ENCODE measurements at regions not wholly inside any gene's neighbourhood (a gene's known extent, or its start where the extent isn't known, plus 50 kb on each side); places are given as distances from the start of the nearest gene placed in this dataset.

DNA sequence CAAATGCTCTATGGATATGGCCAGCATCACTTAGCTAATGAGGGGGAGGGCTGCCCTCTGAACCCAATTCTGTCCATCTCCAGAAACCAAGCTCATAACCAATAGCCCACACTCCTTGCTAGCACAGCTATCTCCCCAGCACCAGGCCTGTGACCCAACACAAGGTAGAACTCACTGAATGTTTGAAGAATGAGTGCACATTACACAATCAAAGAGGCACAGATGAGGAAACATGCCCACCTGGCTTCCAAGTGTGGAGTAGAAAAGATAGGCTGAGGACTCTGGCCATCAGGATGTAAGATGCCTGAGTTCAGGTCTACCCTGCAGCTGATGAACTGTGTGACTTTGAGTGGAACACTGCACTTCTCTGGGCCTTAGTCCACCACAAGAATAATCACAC, 268.4 kb downstream of the BCL11B start (continued):
- TF ChIP-seq, protein P1, sequence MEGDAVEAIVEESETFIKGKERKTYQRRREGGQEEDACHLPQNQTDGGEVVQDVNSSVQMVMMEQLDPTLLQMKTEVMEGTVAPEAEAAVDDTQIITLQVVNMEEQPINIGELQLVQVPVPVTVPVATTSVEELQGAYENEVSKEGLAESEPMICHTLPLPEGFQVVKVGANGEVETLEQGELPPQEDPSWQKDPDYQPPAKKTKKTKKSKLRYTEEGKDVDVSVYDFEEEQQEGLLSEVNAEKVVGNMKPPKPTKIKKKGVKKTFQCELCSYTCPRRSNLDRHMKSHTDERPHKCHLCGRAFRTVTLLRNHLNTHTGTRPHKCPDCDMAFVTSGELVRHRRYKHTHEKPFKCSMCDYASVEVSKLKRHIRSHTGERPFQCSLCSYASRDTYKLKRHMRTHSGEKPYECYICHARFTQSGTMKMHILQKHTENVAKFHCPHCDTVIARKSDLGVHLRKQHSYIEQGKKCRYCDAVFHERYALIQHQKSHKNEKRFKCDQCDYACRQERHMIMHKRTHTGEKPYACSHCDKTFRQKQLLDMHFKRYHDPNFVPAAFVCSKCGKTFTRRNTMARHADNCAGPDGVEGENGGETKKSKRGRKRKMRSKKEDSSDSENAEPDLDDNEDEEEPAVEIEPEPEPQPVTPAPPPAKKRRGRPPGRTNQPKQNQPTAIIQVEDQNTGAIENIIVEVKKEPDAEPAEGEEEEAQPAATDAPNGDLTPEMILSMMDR (IDR thresholded peaks at IDR 0.05): no peak
- no peak for TF ChIP-seq FOXJ3 (CRISPR knock-in tag; IDR thresholded peaks at IDR 0.05; ENCODE audit: borderline replicate concordance)
- TF ChIP-seq, protein P2, sequence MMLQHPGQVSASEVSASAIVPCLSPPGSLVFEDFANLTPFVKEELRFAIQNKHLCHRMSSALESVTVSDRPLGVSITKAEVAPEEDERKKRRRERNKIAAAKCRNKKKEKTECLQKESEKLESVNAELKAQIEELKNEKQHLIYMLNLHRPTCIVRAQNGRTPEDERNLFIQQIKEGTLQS (CRISPR knock-in tag; conservative IDR thresholded peaks at IDR 0.05): no peak

DNA sequence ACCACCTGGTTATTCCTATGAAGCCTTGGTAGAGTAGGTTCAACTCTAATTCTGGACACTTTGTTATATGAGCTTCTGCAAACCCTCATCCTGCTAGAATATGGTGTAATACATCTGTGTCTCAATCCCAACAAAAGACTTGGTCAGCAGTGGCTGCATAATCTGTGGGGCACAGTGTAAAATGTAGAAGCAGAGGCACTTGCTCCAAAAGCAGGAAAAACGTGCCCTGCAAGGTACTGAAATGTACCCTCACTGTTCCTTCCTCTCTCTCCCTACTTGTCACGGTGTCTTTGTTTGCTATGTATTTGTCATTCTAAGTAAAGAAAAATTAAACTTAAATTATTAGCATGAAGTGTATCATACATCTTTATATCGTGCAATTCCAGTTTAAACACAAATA, 267.9 kb downstream of the BCL11B start:
- no peak overlapping the region for H3K4me3 Mint-ChIP-seq
- peaks cover 18% of the 10 kb centered on the region for H3K27me3 Mint-ChIP-seq (ENCODE audit: low read depth)
- no peaks in the 10 kb centered on the region for H3K9me3 Mint-ChIP-seq

DNA sequence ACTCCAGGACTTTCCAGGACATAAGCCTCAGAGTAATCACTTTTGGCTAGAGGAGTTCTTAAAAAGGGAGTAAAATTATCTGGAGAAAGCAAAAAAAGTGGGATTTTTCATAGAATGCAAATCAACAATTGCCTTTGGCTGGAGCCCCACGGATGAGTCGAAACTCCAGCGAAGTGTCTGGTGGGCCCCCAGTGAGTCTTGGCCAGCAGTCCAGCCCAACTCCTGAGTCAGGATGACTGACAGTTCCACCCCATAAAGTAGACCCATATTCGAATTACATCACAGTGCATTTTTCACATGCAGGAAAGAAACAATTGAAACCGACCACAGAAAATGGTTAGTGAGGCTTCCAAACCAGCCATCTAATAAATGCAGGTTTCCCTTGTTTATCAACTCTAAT, 265.7 kb downstream of the BCL11B start:
- ChIA-PET POLR2A (no interaction called here), CTCF (no interaction called here)
- TF ChIP-seq, protein P3, sequence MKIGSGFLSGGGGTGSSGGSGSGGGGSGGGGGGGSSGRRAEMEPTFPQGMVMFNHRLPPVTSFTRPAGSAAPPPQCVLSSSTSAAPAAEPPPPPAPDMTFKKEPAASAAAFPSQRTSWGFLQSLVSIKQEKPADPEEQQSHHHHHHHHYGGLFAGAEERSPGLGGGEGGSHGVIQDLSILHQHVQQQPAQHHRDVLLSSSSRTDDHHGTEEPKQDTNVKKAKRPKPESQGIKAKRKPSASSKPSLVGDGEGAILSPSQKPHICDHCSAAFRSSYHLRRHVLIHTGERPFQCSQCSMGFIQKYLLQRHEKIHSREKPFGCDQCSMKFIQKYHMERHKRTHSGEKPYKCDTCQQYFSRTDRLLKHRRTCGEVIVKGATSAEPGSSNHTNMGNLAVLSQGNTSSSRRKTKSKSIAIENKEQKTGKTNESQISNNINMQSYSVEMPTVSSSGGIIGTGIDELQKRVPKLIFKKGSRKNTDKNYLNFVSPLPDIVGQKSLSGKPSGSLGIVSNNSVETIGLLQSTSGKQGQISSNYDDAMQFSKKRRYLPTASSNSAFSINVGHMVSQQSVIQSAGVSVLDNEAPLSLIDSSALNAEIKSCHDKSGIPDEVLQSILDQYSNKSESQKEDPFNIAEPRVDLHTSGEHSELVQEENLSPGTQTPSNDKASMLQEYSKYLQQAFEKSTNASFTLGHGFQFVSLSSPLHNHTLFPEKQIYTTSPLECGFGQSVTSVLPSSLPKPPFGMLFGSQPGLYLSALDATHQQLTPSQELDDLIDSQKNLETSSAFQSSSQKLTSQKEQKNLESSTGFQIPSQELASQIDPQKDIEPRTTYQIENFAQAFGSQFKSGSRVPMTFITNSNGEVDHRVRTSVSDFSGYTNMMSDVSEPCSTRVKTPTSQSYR (CRISPR knock-in tag; IDR thresholded peaks at IDR 0.05): no peak
- TF ChIP-seq, protein P4, sequence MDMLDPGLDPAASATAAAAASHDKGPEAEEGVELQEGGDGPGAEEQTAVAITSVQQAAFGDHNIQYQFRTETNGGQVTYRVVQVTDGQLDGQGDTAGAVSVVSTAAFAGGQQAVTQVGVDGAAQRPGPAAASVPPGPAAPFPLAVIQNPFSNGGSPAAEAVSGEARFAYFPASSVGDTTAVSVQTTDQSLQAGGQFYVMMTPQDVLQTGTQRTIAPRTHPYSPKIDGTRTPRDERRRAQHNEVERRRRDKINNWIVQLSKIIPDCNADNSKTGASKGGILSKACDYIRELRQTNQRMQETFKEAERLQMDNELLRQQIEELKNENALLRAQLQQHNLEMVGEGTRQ (CRISPR knock-in tag; IDR thresholded peaks at IDR 0.05): no peak
- TF ChIP-seq, protein P5, sequence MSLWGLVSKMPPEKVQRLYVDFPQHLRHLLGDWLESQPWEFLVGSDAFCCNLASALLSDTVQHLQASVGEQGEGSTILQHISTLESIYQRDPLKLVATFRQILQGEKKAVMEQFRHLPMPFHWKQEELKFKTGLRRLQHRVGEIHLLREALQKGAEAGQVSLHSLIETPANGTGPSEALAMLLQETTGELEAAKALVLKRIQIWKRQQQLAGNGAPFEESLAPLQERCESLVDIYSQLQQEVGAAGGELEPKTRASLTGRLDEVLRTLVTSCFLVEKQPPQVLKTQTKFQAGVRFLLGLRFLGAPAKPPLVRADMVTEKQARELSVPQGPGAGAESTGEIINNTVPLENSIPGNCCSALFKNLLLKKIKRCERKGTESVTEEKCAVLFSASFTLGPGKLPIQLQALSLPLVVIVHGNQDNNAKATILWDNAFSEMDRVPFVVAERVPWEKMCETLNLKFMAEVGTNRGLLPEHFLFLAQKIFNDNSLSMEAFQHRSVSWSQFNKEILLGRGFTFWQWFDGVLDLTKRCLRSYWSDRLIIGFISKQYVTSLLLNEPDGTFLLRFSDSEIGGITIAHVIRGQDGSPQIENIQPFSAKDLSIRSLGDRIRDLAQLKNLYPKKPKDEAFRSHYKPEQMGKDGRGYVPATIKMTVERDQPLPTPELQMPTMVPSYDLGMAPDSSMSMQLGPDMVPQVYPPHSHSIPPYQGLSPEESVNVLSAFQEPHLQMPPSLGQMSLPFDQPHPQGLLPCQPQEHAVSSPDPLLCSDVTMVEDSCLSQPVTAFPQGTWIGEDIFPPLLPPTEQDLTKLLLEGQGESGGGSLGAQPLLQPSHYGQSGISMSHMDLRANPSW (CRISPR knock-in tag; conservative IDR thresholded peaks at IDR 0.05; ENCODE audit: low read depth): no peak
- TF ChIP-seq ZNF232 (CRISPR knock-in tag; IDR thresholded peaks at IDR 0.05): no peak
- no peak for TF ChIP-seq ZBTB21 (CRISPR knock-in tag; IDR thresholded peaks at IDR 0.05; ENCODE audit: borderline replicate concordance)
- TF ChIP-seq, protein P6, sequence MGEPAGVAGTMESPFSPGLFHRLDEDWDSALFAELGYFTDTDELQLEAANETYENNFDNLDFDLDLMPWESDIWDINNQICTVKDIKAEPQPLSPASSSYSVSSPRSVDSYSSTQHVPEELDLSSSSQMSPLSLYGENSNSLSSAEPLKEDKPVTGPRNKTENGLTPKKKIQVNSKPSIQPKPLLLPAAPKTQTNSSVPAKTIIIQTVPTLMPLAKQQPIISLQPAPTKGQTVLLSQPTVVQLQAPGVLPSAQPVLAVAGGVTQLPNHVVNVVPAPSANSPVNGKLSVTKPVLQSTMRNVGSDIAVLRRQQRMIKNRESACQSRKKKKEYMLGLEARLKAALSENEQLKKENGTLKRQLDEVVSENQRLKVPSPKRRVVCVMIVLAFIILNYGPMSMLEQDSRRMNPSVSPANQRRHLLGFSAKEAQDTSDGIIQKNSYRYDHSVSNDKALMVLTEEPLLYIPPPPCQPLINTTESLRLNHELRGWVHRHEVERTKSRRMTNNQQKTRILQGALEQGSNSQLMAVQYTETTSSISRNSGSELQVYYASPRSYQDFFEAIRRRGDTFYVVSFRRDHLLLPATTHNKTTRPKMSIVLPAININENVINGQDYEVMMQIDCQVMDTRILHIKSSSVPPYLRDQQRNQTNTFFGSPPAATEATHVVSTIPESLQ (CRISPR knock-in tag; IDR thresholded peaks at IDR 0.05): no peak
- peaks cover 3% of the 10 kb centered on the region; the same call in 1 of the 2 replicates for H3K4me1 Mint-ChIP-seq
- peaks cover under 1% of the 10 kb centered on the region for H3K27me3 Mint-ChIP-seq (ENCODE audit: low read depth)
- H3K9me3 Mint-ChIP-seq: no peaks in the 10 kb centered on the region
- DNase-seq (ENCODE audit: low spot score): no peak
- ATAC-seq: no peak
- no peaks in the 10 kb centered on the region for H3K36me3 Mint-ChIP-seq
- H3K27ac Mint-ChIP-seq: no peak overlapping the region
- H3K4me3 Mint-ChIP-seq: no peak overlapping the region

More for the DNA sequence above, 267.9 kb downstream of the BCL11B start:
- no peak overlapping the region for H3K27ac Mint-ChIP-seq
- TF ChIP-seq, protein P7, sequence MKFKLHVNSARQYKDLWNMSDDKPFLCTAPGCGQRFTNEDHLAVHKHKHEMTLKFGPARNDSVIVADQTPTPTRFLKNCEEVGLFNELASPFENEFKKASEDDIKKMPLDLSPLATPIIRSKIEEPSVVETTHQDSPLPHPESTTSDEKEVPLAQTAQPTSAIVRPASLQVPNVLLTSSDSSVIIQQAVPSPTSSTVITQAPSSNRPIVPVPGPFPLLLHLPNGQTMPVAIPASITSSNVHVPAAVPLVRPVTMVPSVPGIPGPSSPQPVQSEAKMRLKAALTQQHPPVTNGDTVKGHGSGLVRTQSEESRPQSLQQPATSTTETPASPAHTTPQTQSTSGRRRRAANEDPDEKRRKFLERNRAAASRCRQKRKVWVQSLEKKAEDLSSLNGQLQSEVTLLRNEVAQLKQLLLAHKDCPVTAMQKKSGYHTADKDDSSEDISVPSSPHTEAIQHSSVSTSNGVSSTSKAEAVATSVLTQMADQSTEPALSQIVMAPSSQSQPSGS (CRISPR knock-in tag; IDR thresholded peaks at IDR 0.05; ENCODE audit: borderline replicate concordance, low read depth): no peak
- ChIA-PET CTCF (no interaction called here), POLR2A (no interaction called here)
- H3K36me3 Mint-ChIP-seq: no peaks in the 10 kb centered on the region
- no peak for DNase-seq (ENCODE audit: low spot score)
- ATAC-seq: no peak
- peaks cover 20% of the 10 kb centered on the region for H3K4me1 Mint-ChIP-seq

All from WTC11 (cell line).